ENCODE measurements at regions not wholly inside any gene's neighbourhood (a gene's known extent, or its start where the extent isn't known, plus 50 kb on each side); places are given as distances from the start of the nearest gene placed in this dataset.

DNA sequence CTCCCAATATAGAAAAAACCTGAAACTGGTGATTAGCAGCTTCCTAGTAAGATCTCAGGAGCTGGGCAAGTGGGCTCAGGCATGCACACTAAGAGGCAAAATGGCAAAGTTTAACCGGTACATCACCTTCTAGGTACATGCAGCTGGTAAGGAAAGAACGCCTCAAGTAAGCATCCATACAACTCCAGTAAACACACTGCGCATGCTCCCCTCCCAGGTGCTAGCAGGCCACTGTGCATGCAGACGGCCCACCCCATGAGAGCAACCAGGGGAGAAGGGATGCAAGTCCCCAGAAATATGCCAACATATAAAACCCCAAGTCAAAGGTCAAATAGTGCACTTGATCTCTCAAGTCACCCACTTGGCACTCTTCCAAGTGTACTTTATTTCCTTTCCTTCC is 228.6 kb upstream of the KIF2A start:
- TF ChIP-seq, protein P1, sequence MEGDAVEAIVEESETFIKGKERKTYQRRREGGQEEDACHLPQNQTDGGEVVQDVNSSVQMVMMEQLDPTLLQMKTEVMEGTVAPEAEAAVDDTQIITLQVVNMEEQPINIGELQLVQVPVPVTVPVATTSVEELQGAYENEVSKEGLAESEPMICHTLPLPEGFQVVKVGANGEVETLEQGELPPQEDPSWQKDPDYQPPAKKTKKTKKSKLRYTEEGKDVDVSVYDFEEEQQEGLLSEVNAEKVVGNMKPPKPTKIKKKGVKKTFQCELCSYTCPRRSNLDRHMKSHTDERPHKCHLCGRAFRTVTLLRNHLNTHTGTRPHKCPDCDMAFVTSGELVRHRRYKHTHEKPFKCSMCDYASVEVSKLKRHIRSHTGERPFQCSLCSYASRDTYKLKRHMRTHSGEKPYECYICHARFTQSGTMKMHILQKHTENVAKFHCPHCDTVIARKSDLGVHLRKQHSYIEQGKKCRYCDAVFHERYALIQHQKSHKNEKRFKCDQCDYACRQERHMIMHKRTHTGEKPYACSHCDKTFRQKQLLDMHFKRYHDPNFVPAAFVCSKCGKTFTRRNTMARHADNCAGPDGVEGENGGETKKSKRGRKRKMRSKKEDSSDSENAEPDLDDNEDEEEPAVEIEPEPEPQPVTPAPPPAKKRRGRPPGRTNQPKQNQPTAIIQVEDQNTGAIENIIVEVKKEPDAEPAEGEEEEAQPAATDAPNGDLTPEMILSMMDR (IDR thresholded peaks at IDR 0.05; ENCODE audit: low read length, missing control alignments) = no peak
- no peak overlapping the region for H3K4me3 ChIP-seq (replicated peaks; ENCODE audit: low read depth, low read length)
- no peak for DNase-seq (ENCODE audit: low read depth)

DNA sequence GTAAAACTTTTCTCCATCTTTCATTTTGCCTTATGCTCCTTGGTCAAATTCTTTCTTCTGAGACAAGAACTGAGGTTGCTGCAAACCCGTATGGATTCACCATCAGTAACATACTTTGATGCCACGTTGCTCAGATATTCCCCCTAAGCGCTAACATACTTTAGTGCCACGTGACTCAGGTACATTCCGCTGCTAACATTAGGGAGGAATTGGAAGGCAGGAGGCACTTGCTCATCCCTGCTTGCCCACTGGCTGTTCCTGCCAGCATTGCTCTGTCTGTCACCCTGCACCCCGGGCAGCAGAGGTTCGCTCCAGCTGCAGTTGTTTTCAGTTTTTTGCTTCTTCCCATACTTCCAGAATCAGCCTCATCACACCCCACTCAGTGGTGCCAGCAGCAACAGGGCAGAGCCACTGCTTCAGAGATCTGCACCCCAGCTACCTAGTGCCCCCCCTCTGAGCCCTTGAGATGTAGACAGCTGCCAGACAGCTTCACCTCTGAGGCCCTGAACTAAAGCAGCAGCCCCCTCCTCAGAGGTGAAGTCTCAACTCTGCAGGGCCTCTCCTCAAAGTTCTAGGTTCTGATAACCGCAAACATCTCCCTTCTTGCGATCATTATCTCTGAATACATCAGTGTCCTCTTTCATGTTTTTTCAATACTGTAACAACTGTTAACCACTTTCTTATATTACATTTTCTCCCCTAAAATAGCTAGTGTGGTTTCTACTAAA is 228.0 kb upstream of the KIF2A start:
- no peak overlapping the region for H3K4me3 ChIP-seq (replicated peaks; ENCODE audit: low read depth, low read length)
- TF ChIP-seq, protein P1 (IDR thresholded peaks at IDR 0.05; ENCODE audit: low read length, missing control alignments) = no peak
- no peak for DNase-seq (ENCODE audit: low read depth)

DNA sequence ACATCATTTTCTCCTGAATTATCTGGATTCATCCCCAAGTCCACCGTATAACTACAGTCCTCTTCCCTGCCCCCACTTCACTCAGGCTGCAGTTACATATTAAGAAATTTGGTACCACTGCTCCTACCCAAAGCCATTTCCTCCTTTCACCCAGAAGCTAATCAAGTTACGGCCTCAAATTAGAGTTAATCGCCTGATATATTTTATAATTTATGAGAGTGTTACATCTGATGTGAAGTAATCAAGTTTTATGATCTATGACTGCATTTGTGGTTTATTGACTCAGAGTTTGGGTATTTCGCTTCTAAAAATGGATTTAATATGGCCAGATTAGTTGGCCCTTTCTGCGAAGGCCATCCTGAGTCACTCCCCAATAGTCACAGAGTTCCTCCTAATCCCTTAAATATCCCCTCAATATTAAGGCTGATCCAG is 223.6 kb upstream of the KIF2A start:
- TF ChIP-seq, protein P1 (IDR thresholded peaks at IDR 0.05; ENCODE audit: low read length, missing control alignments) = no peak
- H3K4me3 ChIP-seq (replicated peaks; ENCODE audit: low read depth, low read length) = no peak overlapping the region
- no peak for DNase-seq (ENCODE audit: low read depth)

DNA sequence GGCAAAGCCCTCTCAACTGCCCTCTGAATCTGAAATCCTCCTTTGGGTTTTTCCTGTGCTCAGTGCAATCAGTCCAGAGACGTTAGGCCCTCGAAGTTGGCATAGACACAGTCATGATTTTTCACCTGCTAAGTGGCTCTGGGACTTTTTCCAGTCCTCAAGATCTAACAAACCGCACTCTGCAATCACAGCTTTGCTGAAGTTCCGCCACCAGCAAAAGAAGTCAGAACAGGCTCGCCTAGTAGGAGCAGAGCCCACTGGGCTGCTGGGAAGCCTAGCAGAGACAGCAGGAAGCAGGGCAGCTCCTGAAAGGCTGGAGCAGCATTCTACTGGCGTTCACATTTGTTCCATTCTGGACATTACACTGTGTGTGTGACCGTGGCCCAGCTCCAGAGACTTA is 222.8 kb upstream of the KIF2A start:
- TF ChIP-seq, protein P1 (IDR thresholded peaks at IDR 0.05; ENCODE audit: low read length, missing control alignments) = no peak

DNA sequence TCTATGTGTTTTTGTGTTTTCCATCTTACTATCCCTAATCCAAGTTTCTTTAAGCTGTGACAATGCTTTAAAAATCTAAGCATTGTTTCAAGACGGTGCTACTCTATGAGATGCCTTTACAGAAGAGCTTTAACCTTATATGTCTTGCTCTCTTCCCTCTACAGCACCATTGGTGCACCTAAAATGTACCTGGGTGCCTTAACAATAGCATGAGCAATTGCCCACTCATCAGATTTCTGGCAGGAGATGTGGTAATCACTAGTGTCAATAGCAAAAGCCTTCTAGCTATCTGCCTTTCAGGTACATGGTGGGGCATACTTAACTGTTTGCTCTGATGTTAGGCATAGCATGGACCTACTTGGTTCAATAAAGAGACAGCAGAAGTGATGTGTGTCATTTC is 222.3 kb upstream of the KIF2A start:
- no peak overlapping the region for H3K4me3 ChIP-seq (replicated peaks; ENCODE audit: low read depth, low read length)
- TF ChIP-seq, protein P1 (IDR thresholded peaks at IDR 0.05; ENCODE audit: low read length, missing control alignments) = no peak
- no peak for DNase-seq (ENCODE audit: low read depth)

More for the DNA sequence above, 222.8 kb upstream of the KIF2A start:
- no peak overlapping the region for H3K4me3 ChIP-seq (replicated peaks; ENCODE audit: low read depth, low read length)
- no peak for DNase-seq (ENCODE audit: low read depth)

DNA sequence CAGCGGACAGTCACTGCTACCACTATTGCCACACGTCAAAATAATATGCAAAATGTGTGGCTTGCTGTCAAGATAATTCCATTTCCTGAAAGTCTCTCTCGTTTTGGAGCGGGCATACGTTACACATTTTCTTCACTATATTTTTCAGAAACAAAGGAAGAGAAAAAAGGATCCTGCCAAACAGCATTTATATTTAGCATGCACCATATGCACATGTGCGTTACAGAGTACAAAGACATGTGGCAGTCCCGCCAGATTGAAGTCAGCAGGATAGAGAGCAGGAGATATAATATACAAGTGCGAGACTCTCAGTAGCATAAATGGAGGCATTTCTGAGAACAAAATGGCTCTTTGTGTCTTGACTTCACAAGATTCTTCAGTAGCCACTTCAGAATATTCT is 221.6 kb upstream of the KIF2A start:
- H3K4me3 ChIP-seq (replicated peaks; ENCODE audit: low read depth, low read length) = no peak overlapping the region
- TF ChIP-seq, protein P1 (IDR thresholded peaks at IDR 0.05; ENCODE audit: low read length, missing control alignments) = no peak
- DNase-seq (ENCODE audit: low read depth) = no peak

DNA sequence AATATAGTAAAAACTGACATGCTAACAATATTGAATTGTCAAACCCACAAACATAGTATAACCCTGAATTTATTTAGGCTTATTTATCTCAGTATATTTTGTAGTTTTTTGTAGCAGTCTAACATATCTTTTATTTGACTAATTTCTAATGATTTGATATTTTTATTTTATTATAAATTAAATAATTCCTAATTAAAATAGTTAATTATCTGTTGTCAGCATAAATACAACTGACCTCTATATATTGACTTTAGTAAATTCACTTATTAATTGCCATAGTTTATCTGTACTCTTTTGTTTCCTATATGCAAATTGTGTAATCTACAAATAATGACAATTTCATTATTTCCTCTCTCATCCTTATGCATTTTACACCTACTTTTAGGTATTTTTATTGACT is 215.1 kb upstream of the KIF2A start:
- H3K4me3 ChIP-seq (replicated peaks; ENCODE audit: low read depth, low read length) = no peak overlapping the region
- TF ChIP-seq, protein P1 (IDR thresholded peaks at IDR 0.05; ENCODE audit: low read length, missing control alignments) = no peak
- no peak for DNase-seq (ENCODE audit: low read depth)
